OCI-LY7 (cell line): ENCODE measurements at regions not wholly inside any gene's neighbourhood (a gene's known extent, or its start where the extent isn't known, plus 50 kb on each side); places are given as distances from the start of the nearest gene placed in this dataset.

Experiments
- BruUV-seq: library from RNA; stranded (reverse); fragments of 400-500 nt; replicated peaks from 2 replicates; lab custom pipeline; 2021; lab: Mats Ljungman, UMichigan
- CTCF ChIA-PET: fragments of 300-600 bp; sonication (Branson Sonifier 250); formaldehyde crosslinking; loops from one replicate; lab custom pipeline; 2022; ENCODE audit warnings: antibody characterized with exemption; ENCODE audit not compliant: unreplicated experiment; lab: Charles Lee
- POLR2A ChIA-PET: fragments of 300-600 bp; sonication (Branson Sonifier 250); formaldehyde crosslinking; loops from one replicate; lab custom pipeline; 2022; ENCODE audit warnings: antibody characterized with exemption; lab: Charles Lee
- DNase-seq: peaks from one replicate; pipeline ENCODE4 v3.0.0-alpha.2; 2015; ENCODE audit warnings: low spot score
- H2AFZ ChIP-seq: fragments of 200-600 bp; sonication (generic), shearing (Covaris generic); 2 replicates; pipeline ENCODE4 v1.6.1; 2014; ENCODE audit warnings: mild to moderate bottlenecking, antibody characterized with exemption, low read length, moderate library complexity
- H3K27ac ChIP-seq: fragments of 200-600 bp; sonication (generic); 2 replicates; pipeline ENCODE4 v1.5.1; 2014; ENCODE audit warnings: mixed run types, low read depth, mild to moderate bottlenecking, moderate library complexity, low read length, inconsistent platforms; ENCODE audit not compliant: poor library complexity, severe bottlenecking
- H3K36me3 ChIP-seq: fragments of 200-600 bp; sonication (generic); 2 replicates; pipeline ENCODE4 v1.6.1; 2014; ENCODE audit warnings: mild to moderate bottlenecking, antibody characterized with exemption, low read length, moderate library complexity, mixed read lengths; ENCODE audit not compliant: insufficient read depth
- H3K4me1 ChIP-seq: fragments of 200-600 bp; sonication (generic); 2 replicates; pipeline ENCODE4 v1.5.1; 2014; ENCODE audit warnings: mild to moderate bottlenecking, low read length; ENCODE audit not compliant: insufficient read depth, poor library complexity, severe bottlenecking
- H3K4me2 ChIP-seq: fragments of 200-600 bp; sonication (generic); 2 replicates; pipeline ENCODE4 v1.6.1; 2014; ENCODE audit warnings: mild to moderate bottlenecking, low read length
- H3K4me3 ChIP-seq: fragments of 200-600 bp; sonication (generic); 2 replicates; pipeline ENCODE4 v1.5.1; 2014; ENCODE audit warnings: mild to moderate bottlenecking, low read depth, low read length; ENCODE audit not compliant: poor library complexity, severe bottlenecking
- H3K79me2 ChIP-seq: fragments of 200-600 bp; sonication (generic); 2 replicates; pipeline ENCODE4 v1.6.1; 2016; ENCODE audit warnings: low read depth, mild to moderate bottlenecking, low read length, moderate library complexity, mixed read lengths; ENCODE audit not compliant: insufficient read depth
- H3K9me2 ChIP-seq: fragments of 200-600 bp; sonication (generic); 2 replicates; pipeline ENCODE4 v1.6.1; 2016; ENCODE audit warnings: mild to moderate bottlenecking, low read length, mixed read lengths; ENCODE audit not compliant: insufficient read depth
- H3K9me3 ChIP-seq: fragments of 200-600 bp; sonication (generic); 2 replicates; pipeline ENCODE4 v1.6.1; 2014; ENCODE audit warnings: mild to moderate bottlenecking, mixed run types, low read length, mixed read lengths
- H4K20me1 ChIP-seq: fragments of 200-600 bp; sonication (generic); 2 replicates; pipeline ENCODE4 v1.6.1; 2014; ENCODE audit warnings: mild to moderate bottlenecking, antibody characterized with exemption, low read length, moderate library complexity, mixed read lengths; ENCODE audit not compliant: insufficient read depth
- EZH2phosphoT487 ChIP-seq: fragments of 200-600 bp; sonication (generic); IDR thresholded peaks from 2 replicates; pipeline ENCODE4 v1.6.1; 2018; ENCODE audit warnings: low read depth, borderline replicate concordance, mild to moderate bottlenecking, mixed run types, antibody characterized with exemption, low read length, moderate library complexity, mixed read lengths
- intact Hi-C: fragments of 100-400 bp; cut with micrococcal nuclease; formaldehyde crosslinking; loops from one replicate; pipeline ENCODE4 v1.10.0; 2022; ENCODE audit not compliant: unreplicated experiment
- TF ChIP-seq, protein P1 (sequence below): fragments of 200-600 bp; sonication (generic); conservative IDR thresholded peaks from 2 replicates; pipeline ENCODE4 v1.5.1; 2014; ENCODE audit warnings: mild to moderate bottlenecking, antibody characterized with exemption, low read length, moderate library complexity, mixed read lengths

GRCh38 chr4:29199025-29199424 is 1521.1 kb upstream of the PCDH7 start:
- Histone ChIP-seq H3K4me2 (no peak overlapping the region), H3K36me3 (no peaks in the 10 kb centered on the region), H3K9me2 (no peaks in the 10 kb centered on the region), H3K4me1 (no peaks in the 10 kb centered on the region), H3K9me3 (no peaks in the 10 kb centered on the region), H3K27ac (no peak overlapping the region), H2AFZ (no peak overlapping the region), H3K79me2 (no peaks in the 10 kb centered on the region), H4K20me1 (no peaks in the 10 kb centered on the region), H3K4me3 (no peak overlapping the region)
- no TSS peak for BruUV-seq
- DNase-seq, result no peak
- intact Hi-C loops, result no loop called here
- ChIA-PET CTCF (no interaction called here), POLR2A (no interaction called here)
- TF ChIP-seq EZH2phosphoT487, result no peak
- TF ChIP-seq, protein P1, sequence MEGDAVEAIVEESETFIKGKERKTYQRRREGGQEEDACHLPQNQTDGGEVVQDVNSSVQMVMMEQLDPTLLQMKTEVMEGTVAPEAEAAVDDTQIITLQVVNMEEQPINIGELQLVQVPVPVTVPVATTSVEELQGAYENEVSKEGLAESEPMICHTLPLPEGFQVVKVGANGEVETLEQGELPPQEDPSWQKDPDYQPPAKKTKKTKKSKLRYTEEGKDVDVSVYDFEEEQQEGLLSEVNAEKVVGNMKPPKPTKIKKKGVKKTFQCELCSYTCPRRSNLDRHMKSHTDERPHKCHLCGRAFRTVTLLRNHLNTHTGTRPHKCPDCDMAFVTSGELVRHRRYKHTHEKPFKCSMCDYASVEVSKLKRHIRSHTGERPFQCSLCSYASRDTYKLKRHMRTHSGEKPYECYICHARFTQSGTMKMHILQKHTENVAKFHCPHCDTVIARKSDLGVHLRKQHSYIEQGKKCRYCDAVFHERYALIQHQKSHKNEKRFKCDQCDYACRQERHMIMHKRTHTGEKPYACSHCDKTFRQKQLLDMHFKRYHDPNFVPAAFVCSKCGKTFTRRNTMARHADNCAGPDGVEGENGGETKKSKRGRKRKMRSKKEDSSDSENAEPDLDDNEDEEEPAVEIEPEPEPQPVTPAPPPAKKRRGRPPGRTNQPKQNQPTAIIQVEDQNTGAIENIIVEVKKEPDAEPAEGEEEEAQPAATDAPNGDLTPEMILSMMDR, result no peak

DNA sequence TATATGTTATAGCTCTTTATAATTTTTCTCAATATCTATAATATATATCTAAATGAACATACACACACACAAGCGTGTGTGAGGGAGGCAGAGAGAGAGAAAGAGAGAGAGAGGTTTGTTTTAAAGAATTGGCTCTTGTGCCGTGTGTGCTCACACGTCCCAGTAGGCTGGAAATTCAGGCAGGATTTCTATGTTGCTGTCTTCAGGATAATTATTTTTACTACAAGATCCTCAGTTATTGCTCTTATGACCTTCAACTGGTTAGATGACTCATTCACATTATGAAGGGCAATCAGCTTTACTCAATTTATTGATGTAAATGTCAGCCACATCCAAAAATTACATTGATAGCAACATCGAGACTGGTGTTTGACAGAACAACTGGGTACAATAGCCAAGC is 1520.7 kb upstream of the PCDH7 start:
- no TSS peak for BruUV-seq

DNA sequence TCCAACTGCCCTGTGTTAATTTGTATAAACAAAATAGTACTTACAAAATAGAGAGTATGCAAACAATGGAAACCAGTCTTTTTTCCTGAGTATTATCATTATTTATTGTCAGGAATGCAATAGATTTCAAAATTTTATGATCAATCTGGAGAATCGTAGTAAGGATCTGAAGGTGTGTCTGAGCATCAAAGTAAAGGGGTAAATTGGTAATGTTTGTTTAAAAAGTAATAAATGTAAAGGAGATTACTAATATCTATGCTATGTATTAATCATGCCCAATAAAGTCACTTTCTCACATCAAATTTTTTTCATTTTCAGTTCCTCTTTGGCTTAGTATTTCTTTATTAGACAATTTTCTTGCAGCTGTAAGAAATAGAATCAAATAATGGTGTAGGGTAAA is 1507.1 kb upstream of the PCDH7 start:
- no peaks in the 10 kb centered on the region for H3K9me2 ChIP-seq
- no peak for DNase-seq
- TF ChIP-seq, protein P1, result no peak
- no peak for TF ChIP-seq EZH2phosphoT487
- no peaks in the 10 kb centered on the region for H3K36me3 ChIP-seq
- H3K4me2 ChIP-seq, result no peak overlapping the region
- CTCF ChIA-PET, result no interaction called here
- BruUV-seq, result no TSS peak
- intact Hi-C loops, result no loop called here
- H3K79me2 ChIP-seq, result no peaks in the 10 kb centered on the region
- H3K4me1 ChIP-seq, result no peaks in the 10 kb centered on the region
- no peaks in the 10 kb centered on the region for H4K20me1 ChIP-seq
- POLR2A ChIA-PET, result no interaction called here
- no peaks in the 10 kb centered on the region for H3K9me3 ChIP-seq
- no peak overlapping the region for H2AFZ ChIP-seq
- H3K4me3 ChIP-seq, result no peak overlapping the region
- H3K27ac ChIP-seq, result no peak overlapping the region

More for the DNA sequence above, 1520.7 kb upstream of the PCDH7 start:
- DNase-seq, result no peak
- H3K4me3 ChIP-seq, result no peak overlapping the region
- intact Hi-C loops, result no loop called here
- ChIA-PET CTCF (no interaction called here), POLR2A (no interaction called here)
- H3K9me3 ChIP-seq, result no peaks in the 10 kb centered on the region
- H3K36me3 ChIP-seq, result no peaks in the 10 kb centered on the region
- no peaks in the 10 kb centered on the region for H3K9me2 ChIP-seq
- H4K20me1 ChIP-seq, result no peaks in the 10 kb centered on the region
- H3K4me1 ChIP-seq, result no peaks in the 10 kb centered on the region
- no peak overlapping the region for H3K27ac ChIP-seq
- H3K4me2 ChIP-seq, result no peak overlapping the region
- H3K79me2 ChIP-seq, result no peaks in the 10 kb centered on the region
- no peak for TF ChIP-seq EZH2phosphoT487
- TF ChIP-seq, protein P1, result no peak
- no peak overlapping the region for H2AFZ ChIP-seq
